GM19372 (cell line): ENCODE measurements at regions not wholly inside any gene's neighbourhood (a gene's known extent, or its start where the extent isn't known, plus 50 kb on each side); places are given as distances from the start of the nearest gene placed in this dataset.

Source experiments
- ATAC-seq: cut with Tn5 transposase; IDR thresholded peaks from one replicate; pipeline ENCODE4 v1.9.1; 2021; ENCODE audit warnings: mild to moderate bottlenecking, low read depth, moderate library complexity; ENCODE audit not compliant: unreplicated experiment

GRCh38 chr1:218669431-218669830 is 324.3 kb downstream of the TGFB2 start:
- ATAC-seq, result no peak

DNA sequence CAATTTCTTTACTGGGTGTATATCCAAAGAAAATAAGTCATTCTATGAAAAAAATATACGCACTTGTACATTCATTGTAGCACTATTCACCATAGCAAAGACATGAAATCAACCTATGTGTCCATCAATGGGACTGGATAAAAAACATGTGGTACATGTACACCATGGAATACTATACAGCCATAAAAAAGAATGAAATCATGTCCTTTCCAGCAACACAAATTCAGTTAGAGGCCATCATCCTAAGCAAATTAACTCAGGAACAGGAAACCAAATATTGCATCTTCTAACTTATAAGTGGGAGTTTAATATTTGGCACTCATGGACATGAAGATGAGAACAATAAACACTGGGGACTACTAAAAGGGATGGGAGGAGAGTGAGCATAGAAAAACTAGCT is 325.7 kb downstream of the TGFB2 start:
- ATAC-seq, result no peak

- ATAC-seq, result no peak
These were observed 326.4 kb downstream of the TGFB2 start for GRCh38 chr1:218671573-218671972.

DNA sequence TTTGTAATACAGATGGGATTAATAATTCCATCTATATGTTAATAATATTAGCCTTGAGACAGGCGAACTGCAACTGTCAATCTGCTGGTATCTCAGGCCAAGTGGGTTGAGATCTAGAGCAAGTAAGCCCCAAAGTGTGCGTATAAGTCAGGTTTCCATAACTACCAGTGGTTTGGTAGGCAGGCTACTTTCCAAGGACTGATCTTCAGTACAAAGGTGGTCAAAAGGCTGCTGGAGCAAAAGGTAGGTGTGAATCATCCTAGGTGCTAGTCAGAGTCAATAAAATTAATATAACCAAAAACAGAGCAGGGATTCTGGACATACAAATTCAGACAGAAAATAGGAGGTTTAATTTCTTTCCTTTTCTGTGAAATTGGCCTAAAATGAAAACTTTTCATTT is 328.0 kb downstream of the TGFB2 start:
- ATAC-seq, result no peak

DNA sequence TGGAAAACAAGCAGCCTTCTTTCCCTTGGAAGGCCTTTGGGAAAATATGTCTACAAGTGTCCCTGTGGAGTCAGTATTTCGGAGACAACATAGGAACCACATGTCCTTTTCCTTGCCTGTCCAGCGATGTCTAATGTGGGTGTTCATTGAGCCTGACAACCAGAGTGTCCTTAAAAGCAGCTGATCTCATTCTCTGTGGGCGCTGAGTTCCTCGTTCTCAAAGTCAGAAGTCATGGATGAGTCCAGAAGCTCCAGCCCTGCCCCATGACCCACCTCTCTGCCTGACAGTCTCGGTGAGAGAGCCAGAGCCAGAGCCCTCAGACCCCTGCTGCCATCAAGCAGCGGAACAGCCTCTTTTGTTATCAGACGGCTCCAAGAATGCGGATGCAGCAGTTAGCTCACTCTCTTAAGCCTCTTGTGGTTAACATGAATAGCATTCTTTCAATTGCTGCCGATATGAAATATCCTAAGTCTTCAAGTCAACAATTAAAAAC is 329.2 kb downstream of the TGFB2 start:
- ATAC-seq, result no peak

- no peak for ATAC-seq
These were observed 331.9 kb downstream of the TGFB2 start for GRCh38 chr1:218677026-218677425.

- ATAC-seq, result no peak
These were observed 334.3 kb downstream of the TGFB2 start for GRCh38 chr1:218679391-218679790.

DNA sequence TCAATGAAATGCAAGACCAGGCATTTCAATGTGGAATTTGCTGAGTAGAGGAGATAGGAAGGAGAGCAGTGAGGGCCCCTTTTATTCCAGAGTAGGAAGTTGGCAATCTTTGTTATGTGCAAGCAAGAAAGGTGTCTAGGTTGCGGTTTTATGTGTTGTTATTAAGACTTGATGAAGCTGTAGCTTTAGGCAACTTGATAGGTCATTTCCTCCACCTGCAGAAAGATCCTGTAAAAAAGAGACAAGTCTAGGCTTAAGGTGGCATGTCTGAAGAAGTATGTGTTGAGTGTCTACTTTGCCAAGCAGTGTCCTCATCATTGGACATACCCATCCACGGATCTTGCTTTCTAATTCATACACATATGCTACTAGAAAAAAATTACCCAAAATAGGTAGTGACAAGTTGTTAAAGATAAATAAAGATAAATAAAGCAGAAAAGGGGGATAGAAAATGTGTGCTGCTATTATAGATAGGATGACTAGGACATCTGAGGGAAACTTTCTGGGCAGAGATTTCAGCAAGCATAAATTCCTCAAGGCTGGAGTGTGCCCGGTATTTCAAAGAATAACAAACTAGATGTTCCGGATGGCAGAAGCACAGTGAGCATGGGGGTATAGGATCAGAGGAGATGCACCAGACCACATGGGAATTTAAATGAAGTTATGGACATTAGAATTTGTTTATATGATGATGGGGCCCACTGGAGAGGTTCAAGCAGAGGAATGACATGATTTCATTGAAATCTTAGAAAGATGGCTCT is 335.0 kb downstream of the TGFB2 start:
- no peak for ATAC-seq

- ATAC-seq, result no peak
These were observed 338.1 kb downstream of the TGFB2 start for GRCh38 chr1:218683242-218683641.

DNA sequence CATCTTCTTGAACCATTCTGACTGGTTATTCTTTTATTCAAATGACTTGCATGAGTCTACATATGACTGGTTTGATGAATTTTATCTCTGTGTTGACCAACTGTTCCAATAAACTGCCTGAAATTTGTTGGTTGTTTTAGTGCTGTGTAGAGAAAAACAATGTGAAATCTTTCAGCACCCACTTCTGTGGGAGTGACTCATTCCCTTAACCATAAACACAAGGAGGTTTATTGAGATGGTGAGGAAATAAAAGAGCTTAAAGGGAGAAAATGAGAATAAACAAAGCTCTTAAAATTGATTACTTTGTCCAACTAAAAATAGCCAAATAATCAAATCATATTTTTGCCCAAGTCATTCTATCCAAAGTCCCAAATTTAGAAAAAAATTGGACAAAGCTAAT is 341.1 kb downstream of the TGFB2 start:
- ATAC-seq, result no peak

- no peak for ATAC-seq
These were observed 341.6 kb downstream of the TGFB2 start for GRCh38 chr1:218686761-218687160.

DNA sequence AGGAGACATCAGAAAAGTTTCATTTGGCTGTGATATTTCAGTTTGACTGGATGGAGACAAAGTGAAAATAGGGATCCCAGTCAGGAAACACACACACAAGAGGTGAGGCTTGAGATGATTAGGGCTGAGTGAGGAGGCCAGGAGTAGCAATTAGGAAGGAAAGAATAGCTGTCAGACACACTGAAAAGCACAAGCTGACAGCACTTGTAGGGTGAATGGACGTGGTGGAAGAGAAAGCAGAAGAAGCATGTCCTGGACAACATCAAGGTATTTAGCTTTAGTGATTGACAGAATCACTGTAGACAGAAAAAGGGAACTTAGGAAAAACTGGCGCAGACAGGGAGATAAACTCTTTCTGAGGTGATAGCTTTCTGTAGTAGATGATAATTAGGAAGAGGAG is 347.7 kb downstream of the TGFB2 start:
- no peak for ATAC-seq

- no peak for ATAC-seq
These were observed 348.5 kb downstream of the TGFB2 start for GRCh38 chr1:218693599-218693998.

GRCh38 chr1:218694085-218694484 is 348.9 kb downstream of the TGFB2 start:
- ATAC-seq, result no peak

- ATAC-seq, result no peak
These were observed 349.5 kb downstream of the TGFB2 start for GRCh38 chr1:218694636-218695035.

GRCh38 chr1:218695525-218695924 is 350.4 kb downstream of the TGFB2 start:
- ATAC-seq, result no peak

- no peak for ATAC-seq
These were observed 353.0 kb downstream of the TGFB2 start for GRCh38 chr1:218698141-218698540.

- no peak for ATAC-seq
These were observed 354.3 kb downstream of the TGFB2 start for GRCh38 chr1:218699421-218699820.

GRCh38 chr1:218699865-218700264 is 354.7 kb downstream of the TGFB2 start:
- ATAC-seq, result no peak

- ATAC-seq, result no peak
These were observed 355.5 kb downstream of the TGFB2 start for GRCh38 chr1:218700666-218701065.

DNA sequence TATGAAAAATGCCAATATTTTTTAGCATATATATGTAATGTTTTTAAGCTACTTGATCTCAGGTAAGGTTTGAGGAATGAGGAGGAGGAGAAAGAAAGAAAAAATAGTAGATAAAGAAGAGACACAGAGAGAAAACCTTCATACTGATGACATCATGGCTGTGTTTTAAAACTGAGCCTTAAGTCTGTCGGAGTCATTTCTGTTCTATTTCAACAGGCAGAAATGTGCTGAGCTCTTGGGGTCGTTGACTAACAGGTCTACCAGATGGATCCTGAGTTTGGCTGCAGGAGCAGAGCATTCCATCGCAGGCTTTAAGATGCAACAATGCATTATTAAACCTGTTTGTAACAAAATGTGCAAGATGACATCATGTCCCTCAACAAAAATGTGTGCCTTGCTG is 356.0 kb downstream of the TGFB2 start:
- ATAC-seq, result no peak

- no peak for ATAC-seq
These were observed 357.6 kb downstream of the TGFB2 start for GRCh38 chr1:218702775-218703174.

GRCh38 chr1:218703836-218704235 is 358.7 kb downstream of the TGFB2 start:
- ATAC-seq, result no peak
